ENCODE measurements at regions not wholly inside any gene's neighbourhood (a gene's known extent, or its start where the extent isn't known, plus 50 kb on each side); places are given as distances from the start of the nearest gene placed in this dataset.

DNA sequence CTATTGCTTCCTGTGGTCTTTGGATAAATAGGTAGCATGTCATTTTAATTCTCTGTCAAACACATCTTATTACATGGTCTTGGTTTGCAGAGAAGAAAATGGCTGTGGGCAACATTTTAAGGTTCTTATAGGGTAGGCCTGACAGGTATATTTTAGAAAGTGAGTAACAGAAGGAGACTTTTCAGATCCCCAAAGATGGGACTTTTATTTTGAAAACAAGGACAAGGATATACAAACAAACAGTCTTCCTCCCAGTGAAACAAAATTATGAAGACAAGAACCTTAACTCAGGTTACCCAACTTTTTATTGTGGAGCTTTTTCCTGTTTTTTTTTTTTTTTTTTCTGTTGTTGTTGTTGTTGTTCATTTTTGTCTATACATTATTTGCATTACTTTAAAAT lies 916.2 kb downstream of the NTRK3 start:
- TF ChIP-seq, protein P1, sequence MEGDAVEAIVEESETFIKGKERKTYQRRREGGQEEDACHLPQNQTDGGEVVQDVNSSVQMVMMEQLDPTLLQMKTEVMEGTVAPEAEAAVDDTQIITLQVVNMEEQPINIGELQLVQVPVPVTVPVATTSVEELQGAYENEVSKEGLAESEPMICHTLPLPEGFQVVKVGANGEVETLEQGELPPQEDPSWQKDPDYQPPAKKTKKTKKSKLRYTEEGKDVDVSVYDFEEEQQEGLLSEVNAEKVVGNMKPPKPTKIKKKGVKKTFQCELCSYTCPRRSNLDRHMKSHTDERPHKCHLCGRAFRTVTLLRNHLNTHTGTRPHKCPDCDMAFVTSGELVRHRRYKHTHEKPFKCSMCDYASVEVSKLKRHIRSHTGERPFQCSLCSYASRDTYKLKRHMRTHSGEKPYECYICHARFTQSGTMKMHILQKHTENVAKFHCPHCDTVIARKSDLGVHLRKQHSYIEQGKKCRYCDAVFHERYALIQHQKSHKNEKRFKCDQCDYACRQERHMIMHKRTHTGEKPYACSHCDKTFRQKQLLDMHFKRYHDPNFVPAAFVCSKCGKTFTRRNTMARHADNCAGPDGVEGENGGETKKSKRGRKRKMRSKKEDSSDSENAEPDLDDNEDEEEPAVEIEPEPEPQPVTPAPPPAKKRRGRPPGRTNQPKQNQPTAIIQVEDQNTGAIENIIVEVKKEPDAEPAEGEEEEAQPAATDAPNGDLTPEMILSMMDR (IDR thresholded peaks at IDR 0.05): no peak
- no peak for TF ChIP-seq POLR2AphosphoS5 (IDR thresholded peaks at IDR 0.05)

All from prostate gland (tissue), 2 donors.